HUES6 (cell line): ENCODE measurements at regions not wholly inside any gene's neighbourhood (a gene's known extent, or its start where the extent isn't known, plus 50 kb on each side); places are given as distances from the start of the nearest gene placed in this dataset.

Experiments
- H3K27ac ChIP-seq: 2 replicates; pipeline ENCODE4 v1.7.0; 2013; ENCODE audit warnings: low read depth, mild to moderate bottlenecking, low read length, inconsistent platforms
- H3K27me3 ChIP-seq: 2 replicates; pipeline ENCODE4 v1.6.1; 2013; ENCODE audit warnings: low read length; ENCODE audit not compliant: control insufficient read depth, insufficient read depth
- H3K36me3 ChIP-seq: 2 replicates; pipeline ENCODE4 v1.6.1; 2013; ENCODE audit warnings: low read length; ENCODE audit not compliant: control insufficient read depth, insufficient read depth
- H3K4me1 ChIP-seq: 2 replicates; pipeline ENCODE4 v1.6.1; 2013; ENCODE audit warnings: low read length; ENCODE audit not compliant: control insufficient read depth, insufficient read depth
- H3K4me3 ChIP-seq: 2 replicates; pipeline ENCODE4 v1.5.1; 2013; ENCODE audit warnings: low read depth, low read length
- H3K9ac ChIP-seq: one replicate; pipeline ENCODE4 v1.6.1; 2013; ENCODE audit warnings: mild to moderate bottlenecking, low read length
- H3K9me3 ChIP-seq: 2 replicates; pipeline ENCODE4 v1.6.1; 2013; ENCODE audit warnings: low read depth, low read length; ENCODE audit not compliant: control insufficient read depth, insufficient read depth

GRCh38 chr11:110808248-110808647, 96.0 kb upstream of the ARHGAP20 start:
- Histone ChIP-seq H3K9me3 (no peaks in the 10 kb centered on the region), H3K4me1 (no peaks in the 10 kb centered on the region), H3K27me3 (no peaks in the 10 kb centered on the region), H3K36me3 (no peaks in the 10 kb centered on the region), H3K4me3 (no peak overlapping the region), H3K27ac (no peak overlapping the region), H3K9ac (no peak overlapping the region)

- Histone ChIP-seq H3K9ac (no peak overlapping the region), H3K4me1 (no peaks in the 10 kb centered on the region), H3K9me3 (no peaks in the 10 kb centered on the region), H3K4me3 (no peak overlapping the region), H3K36me3 (no peaks in the 10 kb centered on the region), H3K27ac (no peak overlapping the region), H3K27me3 (no peaks in the 10 kb centered on the region)
Observed at GRCh38 chr11:110807801-110808200, 95.6 kb upstream of the ARHGAP20 start.

- Histone ChIP-seq H3K9me3 (no peaks in the 10 kb centered on the region), H3K36me3 (no peaks in the 10 kb centered on the region), H3K9ac (no peak overlapping the region), H3K4me1 (no peaks in the 10 kb centered on the region), H3K4me3 (no peak overlapping the region), H3K27ac (no peak overlapping the region), H3K27me3 (no peaks in the 10 kb centered on the region)
Observed at GRCh38 chr11:110805756-110806155, 93.5 kb upstream of the ARHGAP20 start.

- Histone ChIP-seq H3K36me3 (no peaks in the 10 kb centered on the region), H3K9me3 (no peaks in the 10 kb centered on the region), H3K4me1 (no peaks in the 10 kb centered on the region), H3K27me3 (no peaks in the 10 kb centered on the region), H3K27ac (no peak overlapping the region), H3K9ac (no peak overlapping the region), H3K4me3 (no peak overlapping the region)
Observed at GRCh38 chr11:110802162-110802561, 89.9 kb upstream of the ARHGAP20 start.

GRCh38 chr11:110801328-110801727, 89.1 kb upstream of the ARHGAP20 start:
- no peak overlapping the region for H3K4me3 ChIP-seq
- H3K9ac ChIP-seq = no peak overlapping the region
- H3K27ac ChIP-seq = no peak overlapping the region
- H3K4me1 ChIP-seq = no peaks in the 10 kb centered on the region
- no peaks in the 10 kb centered on the region for H3K9me3 ChIP-seq
- no peaks in the 10 kb centered on the region for H3K27me3 ChIP-seq
- H3K36me3 ChIP-seq = no peaks in the 10 kb centered on the region

- Histone ChIP-seq H3K4me3 (no peak overlapping the region), H3K27me3 (no peaks in the 10 kb centered on the region), H3K36me3 (no peaks in the 10 kb centered on the region), H3K9me3 (no peaks in the 10 kb centered on the region), H3K27ac (no peak overlapping the region), H3K9ac (no peak overlapping the region), H3K4me1 (no peaks in the 10 kb centered on the region)
Observed at GRCh38 chr11:110798201-110798900, 86.1 kb upstream of the ARHGAP20 start.

- Histone ChIP-seq H3K4me1 (no peaks in the 10 kb centered on the region), H3K4me3 (no peak overlapping the region), H3K9me3 (no peaks in the 10 kb centered on the region), H3K27me3 (no peaks in the 10 kb centered on the region), H3K27ac (no peak overlapping the region), H3K36me3 (no peaks in the 10 kb centered on the region), H3K9ac (no peak overlapping the region)
Observed at GRCh38 chr11:110797453-110797852, 85.2 kb upstream of the ARHGAP20 start.

GRCh38 chr11:110795112-110795624, 82.9 kb upstream of the ARHGAP20 start:
- Histone ChIP-seq H3K9me3 (no peaks in the 10 kb centered on the region), H3K36me3 (no peaks in the 10 kb centered on the region), H3K27ac (no peak overlapping the region), H3K4me3 (no peak overlapping the region), H3K4me1 (no peaks in the 10 kb centered on the region), H3K9ac (no peak overlapping the region), H3K27me3 (no peaks in the 10 kb centered on the region)

GRCh38 chr11:110793556-110793955, 81.3 kb upstream of the ARHGAP20 start:
- Histone ChIP-seq H3K4me1 (no peaks in the 10 kb centered on the region), H3K9ac (no peak overlapping the region), H3K4me3 (no peak overlapping the region)

GRCh38 chr11:110791621-110792020, 79.4 kb upstream of the ARHGAP20 start:
- H3K4me1 ChIP-seq = no peaks in the 10 kb centered on the region
- H3K36me3 ChIP-seq = no peaks in the 10 kb centered on the region
- 0 out of 2 replicates have a peak, but pooled peaks cover 2% of the 10 kb centered on the region for H3K9me3 ChIP-seq
- H3K4me3 ChIP-seq = no peak overlapping the region
- no peaks in the 10 kb centered on the region for H3K27me3 ChIP-seq
- H3K27ac ChIP-seq = no peak overlapping the region
- H3K9ac ChIP-seq = no peak overlapping the region

More at GRCh38 chr11:110793556-110793955, 81.3 kb upstream of the ARHGAP20 start:
- H3K9me3 ChIP-seq = no peaks in the 10 kb centered on the region
- H3K27me3 ChIP-seq = no peaks in the 10 kb centered on the region
- H3K27ac ChIP-seq = no peak overlapping the region
- no peaks in the 10 kb centered on the region for H3K36me3 ChIP-seq

- no peak overlapping the region for H3K9ac ChIP-seq
- no peaks in the 10 kb centered on the region for H3K27me3 ChIP-seq
- peaks cover 15% of the 10 kb centered on the region for H3K9me3 ChIP-seq
- no peaks in the 10 kb centered on the region for H3K4me1 ChIP-seq
- H3K27ac ChIP-seq = no peak overlapping the region
- no peak overlapping the region for H3K4me3 ChIP-seq
- H3K36me3 ChIP-seq = no peaks in the 10 kb centered on the region
Observed at GRCh38 chr11:110787680-110788079, 75.4 kb upstream of the ARHGAP20 start.
